ENCODE measurements at regions not wholly inside any gene's neighbourhood (a gene's known extent, or its start where the extent isn't known, plus 50 kb on each side); places are given as distances from the start of the nearest gene placed in this dataset.
"Not testable (repeated sequence)": the region's sequence is repeated elsewhere in the genome, so short reads cannot be mapped to it uniquely, and the experiment has no call there.

DNA sequence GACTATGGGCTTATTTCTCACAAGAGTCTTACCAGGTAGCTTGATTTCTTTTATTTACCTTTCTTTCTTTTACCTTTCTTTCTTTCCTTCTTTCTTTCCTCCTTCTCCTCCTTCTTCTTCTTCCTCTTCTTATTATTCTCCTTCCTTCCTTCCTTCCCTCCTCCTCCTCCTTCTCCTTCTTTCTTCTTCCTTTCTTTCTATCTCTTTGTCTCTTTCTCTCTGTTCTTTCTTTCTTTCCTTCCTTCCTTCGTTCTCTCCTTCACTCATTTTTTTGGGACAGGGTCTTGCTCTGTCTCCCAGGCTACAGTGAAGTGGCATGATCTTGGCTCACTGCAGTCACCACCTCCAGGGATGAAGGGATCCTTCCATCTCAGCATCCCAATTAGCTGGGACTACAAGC lies 363.6 kb upstream of the MAF start:
- no peak for DNase-seq

GRCh38 chr16:79962962-79963361 lies 362.4 kb upstream of the MAF start:
- no peak for DNase-seq

DNA sequence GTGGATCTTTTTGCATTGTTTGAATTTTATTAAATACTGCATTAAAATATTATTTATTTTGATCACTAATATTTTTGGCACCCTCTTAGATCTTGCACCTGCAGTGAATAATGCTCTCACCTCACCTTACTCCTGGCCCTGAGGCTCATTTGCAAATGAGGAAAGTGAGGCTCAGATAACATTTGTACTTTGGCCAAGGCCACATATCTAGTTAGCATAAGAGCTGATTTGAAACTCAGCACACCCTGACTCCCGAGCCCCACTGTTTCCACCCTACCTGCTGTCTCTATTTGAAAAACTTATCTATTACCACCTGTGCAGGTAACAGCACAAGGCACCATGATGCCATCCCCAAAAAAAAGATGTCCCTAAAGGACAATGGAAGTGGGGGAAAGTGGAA lies 358.7 kb upstream of the MAF start:
- DNase-seq, result no peak

DNA sequence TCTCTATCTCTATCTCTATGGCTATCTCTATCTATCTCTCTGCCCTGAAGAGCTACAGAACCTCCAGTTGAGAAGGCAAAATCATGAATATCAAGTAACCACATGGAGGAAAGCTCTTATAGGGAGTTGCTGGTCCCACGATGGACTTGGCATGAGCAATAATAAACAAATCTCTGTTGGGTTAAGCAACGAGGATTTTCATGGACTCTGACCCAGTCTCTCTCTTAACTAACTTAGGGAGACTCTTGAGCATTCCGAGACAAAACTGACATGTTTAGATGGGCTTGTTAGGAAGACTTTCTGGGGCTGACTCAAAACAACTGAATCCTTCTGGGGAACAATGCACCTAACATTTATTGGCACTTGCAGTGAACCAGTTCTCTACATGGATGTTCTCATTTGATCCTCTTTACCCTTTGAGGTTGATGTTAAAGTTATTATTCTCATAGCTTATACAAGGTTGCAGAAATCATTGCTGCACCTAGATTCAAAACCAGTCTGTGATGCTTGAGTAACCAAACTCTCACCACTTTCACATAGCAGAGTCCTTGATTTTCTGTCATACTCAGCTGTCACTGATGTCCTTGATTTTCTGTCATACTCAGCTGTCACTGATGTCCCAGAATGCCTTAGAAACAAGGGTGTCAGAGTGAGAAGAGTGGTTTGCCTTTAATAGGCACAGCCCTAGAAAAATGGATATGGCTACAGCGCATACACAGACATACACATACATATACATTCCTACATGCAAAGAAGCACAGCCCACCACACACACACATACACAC lies 354.6 kb upstream of the MAF start:
- no peak for DNase-seq

- no peak for DNase-seq
Measured at GRCh38 chr16:79950932-79951719, 350.6 kb upstream of the MAF start.

DNA sequence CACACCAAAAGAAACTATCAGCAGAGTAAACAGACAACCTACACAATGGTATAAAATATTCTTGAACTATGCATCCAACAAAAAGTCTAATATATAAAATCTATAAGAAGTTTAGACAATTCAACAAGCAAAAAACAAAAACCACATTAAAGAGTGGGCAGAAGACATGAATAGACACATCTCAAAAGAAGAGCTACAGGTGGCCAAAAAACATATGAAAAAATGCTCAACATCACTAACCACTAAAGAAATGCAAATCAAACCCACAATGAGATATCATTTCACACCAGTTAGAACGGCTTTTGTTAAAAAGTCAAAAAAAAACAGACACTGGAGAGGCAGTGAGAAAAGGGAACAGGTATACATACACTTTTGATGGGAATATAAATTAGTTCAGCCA lies 348.9 kb upstream of the MAF start:
- DNase-seq, result no peak

- no peak for DNase-seq
Measured at GRCh38 chr16:79947771-79948170, 347.2 kb upstream of the MAF start.

DNA sequence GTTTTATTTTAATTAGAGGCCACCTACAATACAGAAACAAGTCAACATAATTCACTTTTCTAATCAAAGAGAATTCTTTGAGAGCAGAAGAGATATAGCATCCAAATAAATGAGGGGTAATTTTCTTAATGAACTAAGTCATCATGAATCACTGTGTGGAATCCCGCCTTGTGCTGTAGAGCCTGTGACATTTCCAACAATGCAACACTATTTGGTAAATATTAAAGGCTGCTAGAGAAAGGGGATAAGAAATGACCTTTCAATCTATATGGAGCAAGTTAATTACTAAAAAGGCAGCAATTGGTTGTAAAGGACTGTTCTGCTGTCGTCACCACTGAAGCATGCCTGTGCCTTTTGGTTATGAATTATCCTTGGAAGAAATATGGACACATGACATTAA lies 345.7 kb upstream of the MAF start:
- DNase-seq, result no peak

DNA sequence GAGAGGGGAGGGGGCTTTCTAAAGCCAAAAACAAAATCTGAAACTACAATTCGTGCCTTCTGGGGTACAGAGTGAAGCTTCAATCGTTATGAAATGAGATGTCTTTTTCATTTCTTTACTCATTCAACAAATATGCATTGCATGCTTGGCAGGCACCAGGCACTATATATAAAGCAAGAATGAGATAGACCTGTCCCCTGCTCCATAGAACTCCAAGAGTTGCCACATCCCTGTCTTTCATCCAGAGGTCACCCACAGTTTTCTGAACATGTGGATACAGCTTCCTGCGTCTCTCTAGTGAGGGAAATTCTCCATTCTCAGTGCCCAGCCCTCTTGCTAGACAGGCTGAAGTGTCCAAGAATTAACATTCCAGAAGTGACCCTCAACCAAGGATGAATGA lies 343.2 kb upstream of the MAF start:
- no peak for DNase-seq

GRCh38 chr16:79938575-79938974 lies 338.0 kb upstream of the MAF start:
- no peak for DNase-seq

GRCh38 chr16:79937671-79938070 lies 337.1 kb upstream of the MAF start:
- not testable (repeated sequence) for DNase-seq

- DNase-seq, result no peak
Measured at GRCh38 chr16:79933603-79934002, 333.1 kb upstream of the MAF start.

- DNase-seq, result no peak
Measured at GRCh38 chr16:79932572-79932971, 332.0 kb upstream of the MAF start.

DNA sequence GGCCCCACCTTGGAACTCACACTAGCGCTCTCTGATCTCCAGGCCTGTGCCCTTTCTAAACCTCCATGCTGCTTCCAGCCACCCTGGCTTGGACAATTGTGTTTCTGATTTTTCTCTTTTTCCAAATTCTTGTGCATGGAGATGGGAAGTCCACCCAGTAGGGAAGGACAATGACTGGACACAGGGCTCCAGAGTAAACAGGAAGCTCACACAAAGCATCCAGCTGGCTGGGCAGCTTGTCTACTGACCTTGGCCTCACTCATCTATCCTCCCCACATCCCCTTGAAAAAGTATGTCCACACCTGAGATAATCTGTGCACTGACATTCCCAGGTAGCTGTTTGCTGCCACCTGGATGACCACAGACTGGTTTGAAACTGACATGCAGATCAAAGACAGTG lies 331.2 kb upstream of the MAF start:
- DNase-seq, result no peak

DNA sequence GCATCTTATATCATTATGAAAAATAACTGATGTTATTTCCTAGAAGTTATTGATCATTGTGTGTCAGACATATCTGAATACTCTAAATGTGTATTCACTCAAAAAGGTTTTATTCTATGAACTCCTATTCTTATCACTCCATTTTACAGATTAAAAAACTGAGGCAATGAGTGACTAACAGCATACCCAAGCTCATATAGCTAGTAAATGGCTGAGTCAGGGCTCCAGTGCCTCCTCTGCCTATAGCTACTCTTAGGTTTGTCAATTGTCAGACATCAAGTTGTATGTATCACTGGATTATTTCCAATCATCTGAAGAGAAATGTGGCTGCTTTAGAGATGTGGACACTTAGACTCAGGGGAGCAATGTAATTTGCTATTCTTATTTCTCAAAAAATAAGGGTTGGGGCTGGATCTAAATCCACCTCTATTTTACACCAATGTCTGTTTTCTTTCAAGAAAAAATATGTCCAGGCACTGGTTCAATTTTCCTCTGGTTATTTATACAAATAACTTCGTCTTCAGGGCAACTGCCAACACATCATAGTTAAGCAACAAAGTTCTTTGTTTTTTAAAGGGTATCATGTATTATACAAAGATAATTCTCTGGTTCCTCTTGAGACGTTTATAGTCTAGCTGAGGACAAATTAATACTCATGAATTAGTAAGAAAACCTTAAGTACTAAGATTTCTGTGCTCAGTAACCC lies 328.9 kb upstream of the MAF start:
- DNase-seq, result no peak

GRCh38 chr16:79928142-79928873 lies 327.8 kb upstream of the MAF start:
- DNase-seq, result no peak

- no peak for DNase-seq
Measured at GRCh38 chr16:79926451-79927205, 326.1 kb upstream of the MAF start.

DNA sequence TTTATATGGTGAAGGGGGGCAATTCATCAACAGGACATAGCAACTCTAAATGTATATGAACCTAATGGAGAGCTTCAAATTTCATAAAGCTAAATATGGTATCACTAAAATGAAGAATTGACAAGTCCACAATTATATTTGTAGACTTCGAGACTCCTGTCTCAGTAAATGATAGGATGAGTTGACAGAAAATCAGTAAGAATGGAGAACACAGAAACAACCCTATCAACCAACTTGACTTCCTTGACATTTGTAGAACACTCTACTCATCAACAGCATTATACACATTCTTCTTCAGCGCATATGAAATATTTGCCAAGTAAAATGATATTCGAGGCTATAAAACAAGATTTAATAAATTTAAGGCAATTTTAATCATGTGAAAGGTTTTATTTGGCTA lies 322.9 kb upstream of the MAF start:
- no peak for DNase-seq

DNA sequence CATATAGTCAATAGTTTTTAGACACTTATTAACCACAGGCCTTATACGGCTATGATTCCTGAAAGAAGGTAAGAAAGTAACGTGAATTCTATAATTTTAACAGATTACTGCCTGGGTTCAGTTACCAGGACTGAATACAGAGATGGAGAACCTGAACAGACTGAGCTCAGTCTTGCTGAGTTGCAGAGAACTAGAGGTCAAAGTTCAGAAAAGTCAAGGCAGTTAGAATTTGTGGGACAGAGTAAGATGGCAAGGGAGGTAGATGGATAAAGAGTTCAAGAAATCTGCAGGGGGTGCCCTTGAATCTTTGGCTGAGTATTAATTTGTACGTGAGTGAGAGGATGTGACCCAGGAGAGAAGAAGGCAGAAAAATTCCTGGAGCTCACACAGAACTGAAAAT lies 320.1 kb upstream of the MAF start:
- DNase-seq, result no peak

DNA sequence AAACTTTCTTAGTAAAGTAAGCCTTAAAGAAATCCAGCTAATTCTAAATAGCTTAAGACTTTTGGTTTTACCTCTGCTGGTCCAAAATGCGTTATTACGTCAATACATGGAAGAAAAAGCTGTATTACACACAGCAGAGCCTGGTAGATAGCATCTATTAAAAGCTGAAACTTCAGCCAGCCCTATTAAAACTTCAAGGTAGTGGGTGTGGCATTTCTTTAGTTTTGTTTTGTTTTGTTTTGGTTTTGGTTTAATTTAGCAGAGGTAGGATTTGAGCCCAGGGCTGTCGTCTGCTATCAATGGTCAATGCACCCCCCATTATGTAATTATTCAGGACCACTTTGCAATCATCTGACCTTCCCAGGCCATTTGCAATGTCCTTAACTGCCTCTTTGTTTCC lies 318.4 kb upstream of the MAF start:
- DNase-seq, result no peak

DNA sequence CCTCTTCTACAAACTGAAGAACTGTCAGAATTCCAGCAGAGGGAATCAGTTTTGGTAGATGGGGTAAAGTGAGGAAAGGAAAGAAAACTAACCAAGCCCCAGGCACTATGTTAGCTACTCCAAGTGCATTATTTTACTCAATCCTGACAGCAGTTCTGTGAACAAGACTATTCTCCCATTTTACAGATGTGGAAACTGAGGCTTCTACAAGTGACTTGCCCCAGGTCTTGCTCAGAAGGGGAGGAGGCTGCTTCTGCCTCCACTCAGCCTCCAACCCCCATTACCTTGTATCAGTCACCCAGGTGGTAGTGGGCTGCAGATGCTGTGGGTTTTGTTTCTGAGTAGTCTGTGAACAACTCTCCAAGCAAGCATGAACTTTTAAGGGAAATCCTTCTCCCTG lies 315.2 kb upstream of the MAF start:
- no peak for DNase-seq

DNA sequence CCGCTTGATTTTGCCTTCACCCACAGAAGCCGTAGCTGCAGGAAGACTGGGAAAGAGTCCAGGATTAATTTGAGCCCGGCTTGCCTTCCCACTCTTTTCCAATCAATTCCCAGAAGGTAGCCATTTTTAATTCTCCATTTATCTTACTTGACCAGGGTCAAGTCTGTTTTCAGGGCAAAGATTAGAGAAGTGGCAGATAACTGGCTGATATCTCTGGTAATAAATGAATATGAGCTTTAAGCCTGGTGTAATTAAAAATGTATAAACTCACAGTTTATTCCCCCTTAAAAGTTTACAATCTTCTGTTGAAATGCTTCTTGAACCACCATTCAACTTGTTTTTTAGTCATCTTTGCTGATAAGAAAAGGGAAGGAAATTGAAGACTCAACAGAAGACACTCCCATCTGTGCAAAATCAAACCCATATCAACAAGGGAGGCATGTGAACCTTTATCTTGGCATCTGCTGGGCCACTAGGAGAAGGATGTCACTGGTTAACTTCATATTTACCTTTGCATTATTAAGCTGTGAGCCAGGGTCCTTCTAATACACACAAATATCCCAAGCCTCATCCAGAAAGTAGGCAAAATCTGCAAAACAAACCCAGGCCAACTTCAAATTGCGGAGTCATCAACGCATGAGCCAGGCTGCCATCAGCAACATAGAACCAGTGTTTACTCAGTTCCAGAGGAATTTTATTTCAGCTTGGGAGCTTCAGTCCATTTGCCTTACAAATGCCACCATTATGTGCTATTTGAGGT lies 314.6 kb upstream of the MAF start:
- no peak for DNase-seq
